MM.1S (cell line): ENCODE measurements at regions not wholly inside any gene's neighbourhood (a gene's known extent, or its start where the extent isn't known, plus 50 kb on each side); places are given as distances from the start of the nearest gene placed in this dataset.
"Not testable (repeated sequence)": the region's sequence is repeated elsewhere in the genome, so short reads cannot be mapped to it uniquely, and the experiment has no call there.

Source experiments
- CTCF ChIP-seq: fragments of 300-600 bp; sonication (generic); IDR thresholded peaks from 2 replicates; pipeline ENCODE4 v1.5.1; 2016; ENCODE audit warnings: antibody characterized with exemption, low read length, mixed read lengths
- EZH2 ChIP-seq: fragments of 300-600 bp; sonication (generic); optimal IDR thresholded peaks from 2 replicates; pipeline ENCODE3; 2017; ENCODE audit warnings: low read depth, mild to moderate bottlenecking, antibody characterized with exemption, low read length, mixed read lengths

DNA sequence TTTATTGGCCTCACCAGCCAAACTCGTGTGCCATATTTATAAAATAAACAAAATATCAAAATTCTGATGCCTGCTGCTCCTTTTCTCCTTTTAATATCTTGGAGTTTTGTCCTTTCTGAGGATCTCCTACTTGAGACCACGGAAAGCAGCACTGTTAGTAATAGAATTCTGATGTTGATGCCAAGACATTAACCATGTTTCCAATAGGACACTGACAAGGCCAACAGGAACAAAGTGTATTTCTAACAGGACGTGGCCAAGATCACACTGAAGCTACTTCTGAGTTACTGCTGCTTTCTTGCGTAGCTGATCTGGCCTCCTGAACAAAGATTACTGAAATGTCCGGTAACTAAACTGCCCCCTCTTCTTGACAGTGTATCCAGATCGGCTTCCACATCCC, 848.5 kb downstream of the TTLL7 start:
- not testable (repeated sequence) for TF ChIP-seq CTCF, EZH2
